ENCODE measurements at regions not wholly inside any gene's neighbourhood (a gene's known extent, or its start where the extent isn't known, plus 50 kb on each side); places are given as distances from the start of the nearest gene placed in this dataset.
"Not testable (repeated sequence)": the region's sequence is repeated elsewhere in the genome, so short reads cannot be mapped to it uniquely, and the experiment has no call there.

DNA sequence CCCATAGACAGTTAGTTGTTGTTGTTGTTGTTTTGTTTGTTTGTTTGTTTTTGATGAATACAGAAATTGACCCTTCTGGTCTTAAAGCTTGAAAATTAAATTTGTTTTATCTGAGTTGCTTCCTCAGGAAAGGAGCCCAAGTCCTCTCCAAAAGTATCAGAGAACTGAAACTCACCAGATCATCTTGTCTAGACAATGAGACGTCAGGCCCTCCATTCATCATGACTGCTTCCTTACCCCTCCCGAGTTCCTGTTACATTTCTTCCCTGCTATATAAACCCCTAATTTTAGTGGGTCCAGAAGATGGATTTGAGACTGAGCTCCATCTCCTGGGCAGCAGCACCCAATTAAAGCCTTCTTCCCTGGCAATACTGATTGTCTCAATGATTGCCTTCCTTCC lies 2744.8 kb upstream of the TPTE start:
- TF ChIP-seq, protein P1, sequence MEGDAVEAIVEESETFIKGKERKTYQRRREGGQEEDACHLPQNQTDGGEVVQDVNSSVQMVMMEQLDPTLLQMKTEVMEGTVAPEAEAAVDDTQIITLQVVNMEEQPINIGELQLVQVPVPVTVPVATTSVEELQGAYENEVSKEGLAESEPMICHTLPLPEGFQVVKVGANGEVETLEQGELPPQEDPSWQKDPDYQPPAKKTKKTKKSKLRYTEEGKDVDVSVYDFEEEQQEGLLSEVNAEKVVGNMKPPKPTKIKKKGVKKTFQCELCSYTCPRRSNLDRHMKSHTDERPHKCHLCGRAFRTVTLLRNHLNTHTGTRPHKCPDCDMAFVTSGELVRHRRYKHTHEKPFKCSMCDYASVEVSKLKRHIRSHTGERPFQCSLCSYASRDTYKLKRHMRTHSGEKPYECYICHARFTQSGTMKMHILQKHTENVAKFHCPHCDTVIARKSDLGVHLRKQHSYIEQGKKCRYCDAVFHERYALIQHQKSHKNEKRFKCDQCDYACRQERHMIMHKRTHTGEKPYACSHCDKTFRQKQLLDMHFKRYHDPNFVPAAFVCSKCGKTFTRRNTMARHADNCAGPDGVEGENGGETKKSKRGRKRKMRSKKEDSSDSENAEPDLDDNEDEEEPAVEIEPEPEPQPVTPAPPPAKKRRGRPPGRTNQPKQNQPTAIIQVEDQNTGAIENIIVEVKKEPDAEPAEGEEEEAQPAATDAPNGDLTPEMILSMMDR (IDR thresholded peaks at IDR 0.05), result not testable (repeated sequence)
- not testable (repeated sequence) for TF ChIP-seq POLR2A (IDR thresholded peaks at IDR 0.05)
